H1 (cell line): ENCODE measurements at regions not wholly inside any gene's neighbourhood (a gene's known extent, or its start where the extent isn't known, plus 50 kb on each side); places are given as distances from the start of the nearest gene placed in this dataset.

Experiments used
- CREB1 ChIP-seq: IDR thresholded peaks from 2 replicates; pipeline ENCODE4 v1.6.1; 2012; ENCODE audit warnings: inconsistent platforms
- EZH2 ChIP-seq: fragments of 200-600 bp; sonication (generic); IDR thresholded peaks from 2 replicates; pipeline ENCODE4 v1.7.1; 2012; ENCODE audit warnings: low read depth, mild to moderate bottlenecking, moderate library complexity, low read length, inconsistent platforms; ENCODE audit not compliant: severe bottlenecking
- JUND ChIP-seq: IDR thresholded peaks from 2 replicates; pipeline ENCODE4 v1.6.1; 2011; ENCODE audit warnings: mild to moderate bottlenecking, improper control_type of control experiment, low read length
- NRF1 ChIP-seq: IDR thresholded peaks from 2 replicates; pipeline ENCODE4 v1.6.1; 2011; ENCODE audit warnings: mild to moderate bottlenecking, low read depth, low read length, improper control_type of control experiment
- POLR2AphosphoS5 ChIP-seq: IDR thresholded peaks from 2 replicates; pipeline ENCODE4 v1.6.1; 2011; ENCODE audit warnings: low read depth, low read length
- RAD21 ChIP-seq, 2 experiments: IDR thresholded peaks in 1 of 2; conservative IDR thresholded peaks in 1 of 2; 2 replicates each; pipeline ENCODE4 v1.6.1; 2011; ENCODE audit warnings: low read depth in 2 of 2, low read length in 2 of 2, improper control_type of control experiment in 1 of 2, inconsistent platforms in 1 of 2, mild to moderate bottlenecking in 1 of 2, moderate library complexity in 1 of 2
- TAF1 ChIP-seq: IDR thresholded peaks from 2 replicates; pipeline ENCODE4 v1.6.1; 2011; ENCODE audit warnings: mild to moderate bottlenecking, low read depth, low read length
- TBP ChIP-seq: IDR thresholded peaks from 2 replicates; pipeline ENCODE4 v1.6.1; 2011; ENCODE audit warnings: low read depth, low read length, improper control_type of control experiment
- TF ChIP-seq, protein P1 (sequence below), 3 experiments: IDR thresholded peaks; 1 replicate in 2 of 3; 2 replicates in 1 of 3; pipeline versions ENCODE4 v1.5.1 to v1.6.1; 2011; ENCODE audit warnings: low read length in 3 of 3, mild to moderate bottlenecking in 3 of 3, inconsistent platforms in 2 of 3, low read depth in 1 of 3, moderate library complexity in 1 of 3; ENCODE audit not compliant: insufficient read depth in 1 of 3; ENCODE audit errors: control extremely low read depth in 1 of 3
- TF ChIP-seq, protein P2 (sequence below): IDR thresholded peaks from 2 replicates; pipeline ENCODE4 v1.6.1; 2011; ENCODE audit warnings: low read depth, mild to moderate bottlenecking, low read length; ENCODE audit not compliant: insufficient read depth
- TF ChIP-seq, protein P3 (sequence below): IDR thresholded peaks from 2 replicates; pipeline ENCODE4 v1.6.1; 2012; ENCODE audit warnings: inconsistent platforms

DNA sequence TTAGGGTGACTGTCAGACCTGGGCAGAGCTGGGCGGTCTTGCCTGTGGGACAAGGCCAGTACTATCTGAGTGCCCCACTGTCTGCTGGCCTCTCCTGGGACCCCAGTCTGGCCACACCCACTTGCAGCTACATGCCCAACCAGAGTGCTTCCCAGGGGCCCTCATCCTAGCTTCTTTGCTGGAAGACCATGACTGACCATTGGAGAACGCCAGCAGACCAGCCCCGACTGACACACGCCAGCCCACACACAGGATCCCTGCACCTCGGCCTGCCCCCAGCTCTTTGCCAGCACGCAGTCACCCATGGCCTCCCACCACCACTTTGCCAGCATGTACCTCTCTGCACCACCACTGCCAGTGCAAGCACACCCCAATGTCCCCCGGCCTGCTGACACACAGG is 585.7 kb downstream of the ZNF674 start:
- TF ChIP-seq, protein P1, sequence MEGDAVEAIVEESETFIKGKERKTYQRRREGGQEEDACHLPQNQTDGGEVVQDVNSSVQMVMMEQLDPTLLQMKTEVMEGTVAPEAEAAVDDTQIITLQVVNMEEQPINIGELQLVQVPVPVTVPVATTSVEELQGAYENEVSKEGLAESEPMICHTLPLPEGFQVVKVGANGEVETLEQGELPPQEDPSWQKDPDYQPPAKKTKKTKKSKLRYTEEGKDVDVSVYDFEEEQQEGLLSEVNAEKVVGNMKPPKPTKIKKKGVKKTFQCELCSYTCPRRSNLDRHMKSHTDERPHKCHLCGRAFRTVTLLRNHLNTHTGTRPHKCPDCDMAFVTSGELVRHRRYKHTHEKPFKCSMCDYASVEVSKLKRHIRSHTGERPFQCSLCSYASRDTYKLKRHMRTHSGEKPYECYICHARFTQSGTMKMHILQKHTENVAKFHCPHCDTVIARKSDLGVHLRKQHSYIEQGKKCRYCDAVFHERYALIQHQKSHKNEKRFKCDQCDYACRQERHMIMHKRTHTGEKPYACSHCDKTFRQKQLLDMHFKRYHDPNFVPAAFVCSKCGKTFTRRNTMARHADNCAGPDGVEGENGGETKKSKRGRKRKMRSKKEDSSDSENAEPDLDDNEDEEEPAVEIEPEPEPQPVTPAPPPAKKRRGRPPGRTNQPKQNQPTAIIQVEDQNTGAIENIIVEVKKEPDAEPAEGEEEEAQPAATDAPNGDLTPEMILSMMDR (IDR thresholded peaks at IDR 0.05; ENCODE audit: control extremely low read depth in 1 of 3, insufficient read depth in 1 of 3, low read depth in 1 of 3, low read length in 3 of 3): no peak
- TF ChIP-seq TAF1 (no peak), JUND (no peak), CREB1 (no peak), NRF1 (no peak), EZH2 (no peak), POLR2AphosphoS5 (no peak), TBP (no peak), RAD21 (IDR thresholded peaks at IDR 0.05 in 1 of 2, conservative IDR thresholded peaks at IDR 0.05 in 1 of 2; ENCODE audit: low read depth in 2 of 2, low read length in 2 of 2) (no peak)
- TF ChIP-seq, protein P2, sequence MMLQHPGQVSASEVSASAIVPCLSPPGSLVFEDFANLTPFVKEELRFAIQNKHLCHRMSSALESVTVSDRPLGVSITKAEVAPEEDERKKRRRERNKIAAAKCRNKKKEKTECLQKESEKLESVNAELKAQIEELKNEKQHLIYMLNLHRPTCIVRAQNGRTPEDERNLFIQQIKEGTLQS: no peak
- TF ChIP-seq, protein P3, sequence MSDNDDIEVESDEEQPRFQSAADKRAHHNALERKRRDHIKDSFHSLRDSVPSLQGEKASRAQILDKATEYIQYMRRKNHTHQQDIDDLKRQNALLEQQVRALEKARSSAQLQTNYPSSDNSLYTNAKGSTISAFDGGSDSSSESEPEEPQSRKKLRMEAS: no peak
